Loucy (cell line): ENCODE measurements at regions not wholly inside any gene's neighbourhood (a gene's known extent, or its start where the extent isn't known, plus 50 kb on each side); places are given as distances from the start of the nearest gene placed in this dataset.

Experiments used
- H2AFZ ChIP-seq: fragments of 200-600 bp; sonication (generic); 2 replicates; pipeline ENCODE4 v1.6.0; 2016; ENCODE audit warnings: antibody characterized with exemption, mild to moderate bottlenecking, low read length, moderate library complexity
- H3F3A ChIP-seq: fragments of 200-600 bp; 2 replicates; pipeline ENCODE4 v1.6.0; 2016; ENCODE audit warnings: antibody characterized with exemption, low read depth, mild to moderate bottlenecking
- H3K27me3 ChIP-seq: fragments of 200-600 bp; sonication (generic); 2 replicates; pipeline ENCODE4 v1.6.1; 2014; ENCODE audit warnings: low read length, mild to moderate bottlenecking; ENCODE audit not compliant: insufficient read depth, poor library complexity, severe bottlenecking
- H3K36me3 ChIP-seq: fragments of 200-600 bp; sonication (generic); 2 replicates; pipeline ENCODE4 v1.6.1; 2016; ENCODE audit warnings: low read length; ENCODE audit not compliant: insufficient read depth
- H3K4me1 ChIP-seq: fragments of 200-600 bp; sonication (generic); 2 replicates; pipeline ENCODE4 v1.5.1; 2014; ENCODE audit warnings: low read length, mild to moderate bottlenecking; ENCODE audit not compliant: insufficient read depth, poor library complexity, severe bottlenecking
- H3K4me2 ChIP-seq: fragments of 200-600 bp; sonication (generic); 2 replicates; pipeline ENCODE4 v1.6.0; 2014; ENCODE audit warnings: antibody characterized with exemption, low read length, low read depth, mild to moderate bottlenecking; ENCODE audit not compliant: poor library complexity, severe bottlenecking
- H3K4me3 ChIP-seq: fragments of 200-600 bp; sonication (generic); 2 replicates; pipeline ENCODE4 v1.5.1; 2014; ENCODE audit warnings: low read length, mild to moderate bottlenecking, mixed read lengths; ENCODE audit not compliant: poor library complexity, severe bottlenecking
- H3K79me2 ChIP-seq: fragments of 200-600 bp; sonication (generic); 2 replicates; pipeline ENCODE4 v1.6.1; 2014; ENCODE audit warnings: low read length; ENCODE audit not compliant: insufficient read depth
- H3K9ac ChIP-seq: fragments of 200-600 bp; sonication (generic); 2 replicates; pipeline ENCODE4 v1.6.0; 2014; ENCODE audit warnings: mild to moderate bottlenecking, low read depth, low read length, moderate library complexity; ENCODE audit not compliant: poor library complexity, severe bottlenecking
- H3K9me2 ChIP-seq: fragments of 200-600 bp; sonication (generic); replicated peaks from 2 replicates; pipeline ENCODE4 v1.6.1; 2016; ENCODE audit warnings: low read depth, low read length, mixed read lengths
- H3K9me3 ChIP-seq: fragments of 200-600 bp; sonication (generic); 2 replicates; pipeline ENCODE4 v1.6.1; 2014; ENCODE audit warnings: mild to moderate bottlenecking, antibody characterized with exemption, low read length, low read depth; ENCODE audit not compliant: insufficient read depth
- H4K20me1 ChIP-seq: fragments of 200-600 bp; sonication (generic); 2 replicates; pipeline ENCODE4 v1.6.0; 2014; ENCODE audit warnings: antibody characterized with exemption, low read length, mild to moderate bottlenecking; ENCODE audit not compliant: insufficient read depth, poor library complexity, severe bottlenecking
- CTCF ChIP-seq: fragments of 200-600 bp; sonication (generic); conservative IDR thresholded peaks from 2 replicates; pipeline ENCODE4 v1.5.1; 2014; ENCODE audit warnings: mild to moderate bottlenecking, antibody characterized with exemption, low read length
- EZH2phosphoT487 ChIP-seq: fragments of 200-600 bp; IDR thresholded peaks from 2 replicates; pipeline ENCODE4 v1.6.1; 2018; ENCODE audit warnings: antibody characterized with exemption, mild to moderate bottlenecking, moderate library complexity, borderline replicate concordance

- TF ChIP-seq EZH2phosphoT487 (no peak), CTCF (no peak)
- Histone ChIP-seq H4K20me1 (no peaks in the 10 kb centered on the region), H3K27me3 (no peaks in the 10 kb centered on the region), H3K4me1 (peaks cover 10% of the 10 kb centered on the region), H3K9me3 (no peaks in the 10 kb centered on the region), H3K4me3 (no peak overlapping the region), H3F3A (no peaks in the 10 kb centered on the region; the same call in 1 of the 2 replicates), H3K9me2 (no peaks in the 10 kb centered on the region), H3K9ac (no peak overlapping the region), H3K79me2 (no peaks in the 10 kb centered on the region), H3K4me2 (no peak overlapping the region), H3K36me3 (no peaks in the 10 kb centered on the region), H2AFZ (no peak overlapping the region)
These were observed 92.8 kb upstream of the SLC44A1 start for GRCh38 chr9:105151686-105151995.

- Histone ChIP-seq H3K4me1 (peaks cover 7% of the 10 kb centered on the region), H4K20me1 (no peaks in the 10 kb centered on the region), H3K9ac (no peak overlapping the region), H3K9me2 (no peaks in the 10 kb centered on the region), H3K4me3 (no peak overlapping the region), H3K79me2 (no peaks in the 10 kb centered on the region), H3K4me2 (no peak overlapping the region), H3K27me3 (no peaks in the 10 kb centered on the region), H3F3A (no peaks in the 10 kb centered on the region; the same call in 1 of the 2 replicates), H2AFZ (0 out of 2 replicates have a peak overlapping the region, but pooled peaks have one; percentile 17), H3K36me3 (no peaks in the 10 kb centered on the region), H3K9me3 (no peaks in the 10 kb centered on the region)
- TF ChIP-seq CTCF (no peak), EZH2phosphoT487 (no peak)
These were observed 89.7 kb upstream of the SLC44A1 start for GRCh38 chr9:105154723-105155191.

- H3K9ac ChIP-seq = no peak overlapping the region
- no peak overlapping the region for H3K4me3 ChIP-seq
- H3F3A ChIP-seq = no peaks in the 10 kb centered on the region
- TF ChIP-seq CTCF = peak; percentile 77
- TF ChIP-seq EZH2phosphoT487 = no peak
- H3K79me2 ChIP-seq = no peaks in the 10 kb centered on the region
- no peaks in the 10 kb centered on the region for H3K9me3 ChIP-seq
- peaks cover 3% of the 10 kb centered on the region for H3K4me1 ChIP-seq
- no peak overlapping the region for H3K4me2 ChIP-seq
- no peak overlapping the region; the same call in 1 of the 2 replicates for H2AFZ ChIP-seq
- H4K20me1 ChIP-seq = no peaks in the 10 kb centered on the region
- H3K36me3 ChIP-seq = no peaks in the 10 kb centered on the region
- no peaks in the 10 kb centered on the region for H3K27me3 ChIP-seq
- H3K9me2 ChIP-seq = no peaks in the 10 kb centered on the region
These were observed 87.3 kb upstream of the SLC44A1 start for GRCh38 chr9:105157171-105157583.
